Activated gamma-delta T cell treated with Interleukin-2 at 50 U/mL for 16 hours (primary cell): ENCODE measurements at regions not wholly inside any gene's neighbourhood (a gene's known extent, or its start where the extent isn't known, plus 50 kb on each side); places are given as distances from the start of the nearest gene placed in this dataset.

Experiments used
- DNase-seq: peaks from one replicate; pipeline ENCODE4 v3.0.0-alpha.2; 2020

DNA sequence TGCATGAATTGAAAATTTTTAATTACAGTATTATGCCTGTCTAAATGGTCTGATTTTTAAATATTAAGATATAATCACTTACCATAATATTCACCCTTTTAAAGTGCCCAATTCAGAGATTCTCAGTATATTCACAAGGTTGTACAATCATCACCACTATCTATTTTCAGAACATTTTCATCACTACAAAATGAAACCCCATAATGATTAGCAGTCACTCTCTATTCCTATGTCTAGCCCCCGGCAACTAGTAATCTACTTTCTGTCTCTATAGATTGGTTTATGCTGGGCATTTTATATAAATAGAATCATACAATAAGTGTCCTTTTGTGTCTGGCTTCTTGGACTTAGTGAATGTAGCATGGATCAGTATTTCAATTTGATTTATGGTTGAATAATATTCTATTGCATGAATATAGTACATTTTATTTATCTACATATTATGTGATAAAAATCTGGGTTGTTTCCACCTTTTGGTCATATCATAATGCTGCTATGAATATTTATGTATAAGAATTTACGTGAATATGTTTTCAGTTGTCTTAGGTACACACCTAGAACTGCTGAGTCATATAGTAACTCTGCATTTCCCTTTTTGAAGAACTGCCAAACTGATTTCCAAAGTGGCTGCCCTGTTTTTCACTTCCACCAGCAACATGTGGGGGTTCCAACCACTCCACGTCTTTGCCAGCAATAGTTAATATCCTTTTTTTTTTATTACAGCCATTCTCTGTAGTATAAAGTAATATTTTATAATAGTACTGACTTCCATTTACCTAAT, 485.7 kb upstream of the ZNF385D start:
- no peak for DNase-seq

DNA sequence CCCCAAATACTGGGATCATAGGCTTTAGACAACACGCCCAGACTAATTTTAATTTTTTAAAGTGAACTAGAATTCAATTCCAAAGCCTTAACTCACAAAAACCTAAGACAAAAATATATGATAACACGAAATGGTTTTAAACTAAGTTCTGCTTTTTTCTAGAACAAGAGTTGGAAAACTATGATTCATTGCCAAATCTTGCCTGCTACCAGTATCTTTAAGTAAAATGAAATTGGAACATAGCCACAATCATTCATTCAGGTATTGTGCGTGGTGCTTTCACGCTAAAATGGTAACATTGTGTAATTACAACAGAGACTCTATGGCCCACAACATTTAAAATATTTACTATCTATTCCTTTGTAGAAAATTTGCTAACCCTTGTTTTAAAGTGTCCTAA, 488.0 kb upstream of the ZNF385D start:
- DNase-seq = no peak

GRCh38 chr3:22241110-22241509, 490.1 kb upstream of the ZNF385D start:
- DNase-seq = no peak

DNA sequence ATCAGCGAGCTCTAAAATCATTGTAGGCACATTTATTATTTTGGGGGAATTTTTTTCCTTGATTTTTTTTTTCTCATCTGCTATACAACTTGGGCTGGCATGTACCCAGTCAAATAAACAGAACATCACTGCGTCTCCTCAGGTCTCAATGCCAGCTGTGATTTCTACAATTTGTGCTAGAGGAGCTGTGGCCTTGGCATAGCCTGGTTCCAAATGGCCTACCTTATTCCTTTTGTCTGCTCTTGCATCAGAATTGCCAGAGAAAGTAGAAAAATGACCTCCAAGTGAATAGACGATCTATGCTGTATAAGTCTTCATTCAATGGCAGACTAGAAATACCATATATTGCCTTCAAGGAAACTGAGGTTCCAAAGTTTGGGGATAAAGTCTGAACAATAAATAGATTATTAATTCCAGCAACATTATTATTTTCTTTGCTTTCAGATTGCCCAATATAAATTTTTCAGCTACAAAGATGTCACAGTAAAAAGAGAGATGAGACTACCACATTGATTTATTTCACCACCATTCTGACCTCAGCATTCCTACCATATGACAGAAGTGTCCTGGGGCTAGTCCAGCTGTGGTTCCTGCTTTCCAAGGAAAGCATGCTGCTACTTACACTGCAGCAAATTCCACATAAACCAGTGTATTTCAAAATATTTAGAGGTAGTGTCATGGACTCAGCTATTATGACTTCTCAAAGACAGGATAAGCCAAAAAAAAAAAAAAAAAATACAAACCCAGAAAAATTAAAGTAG, 493.9 kb upstream of the ZNF385D start:
- DNase-seq = no peak

DNA sequence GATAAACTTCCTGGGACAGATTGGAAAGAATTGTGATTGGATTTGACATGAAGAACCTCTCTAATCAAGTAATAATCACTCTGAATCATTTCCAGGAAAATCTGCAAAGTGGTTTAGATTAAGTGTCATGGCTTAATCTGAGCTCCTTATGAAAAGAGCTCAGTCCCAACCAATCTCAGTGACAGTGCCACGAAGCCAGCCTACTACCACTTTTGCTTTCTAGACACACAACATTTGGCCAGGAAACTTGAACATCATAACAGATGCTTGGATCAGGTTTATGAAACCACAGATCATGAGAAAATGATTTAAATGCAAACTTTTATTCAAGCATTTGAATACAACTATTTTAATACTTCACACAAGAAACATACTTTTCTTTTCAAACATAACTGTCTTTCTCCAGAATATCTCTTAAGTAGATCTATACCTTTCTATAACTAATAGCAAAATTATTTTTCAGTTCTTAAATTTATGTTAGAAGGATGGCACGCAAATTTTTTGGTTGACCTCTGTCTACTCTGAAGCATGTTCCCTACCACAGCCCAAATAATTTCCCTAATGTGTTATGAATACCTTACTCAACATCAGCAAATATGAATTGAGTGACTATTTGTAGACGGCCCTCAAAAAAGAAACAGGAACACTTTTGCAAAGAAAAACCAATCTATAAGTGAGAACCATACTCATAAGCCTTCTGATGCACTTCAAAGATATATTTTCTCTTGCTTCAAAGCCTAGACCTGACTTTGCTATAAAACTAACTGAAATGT, 495.0 kb upstream of the ZNF385D start:
- DNase-seq = no peak

DNA sequence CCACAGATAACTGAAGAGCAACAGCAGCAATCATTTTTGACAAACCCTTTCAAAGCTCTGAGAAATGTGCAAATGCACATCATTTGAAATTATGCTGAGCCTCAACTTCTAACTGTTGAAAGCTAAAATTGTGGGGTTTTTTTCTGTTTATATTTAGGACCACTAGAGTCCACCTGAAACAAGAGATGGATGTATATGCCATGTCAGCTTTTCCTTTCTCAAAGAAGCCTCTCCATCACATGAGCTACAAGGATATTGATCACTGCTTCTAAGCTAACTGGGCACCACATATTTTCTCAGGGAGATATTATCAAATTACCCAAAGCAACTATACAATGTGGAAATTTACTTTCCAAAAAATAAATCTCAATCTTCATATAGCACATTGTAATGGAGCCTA, 498.6 kb upstream of the ZNF385D start:
- no peak for DNase-seq

DNA sequence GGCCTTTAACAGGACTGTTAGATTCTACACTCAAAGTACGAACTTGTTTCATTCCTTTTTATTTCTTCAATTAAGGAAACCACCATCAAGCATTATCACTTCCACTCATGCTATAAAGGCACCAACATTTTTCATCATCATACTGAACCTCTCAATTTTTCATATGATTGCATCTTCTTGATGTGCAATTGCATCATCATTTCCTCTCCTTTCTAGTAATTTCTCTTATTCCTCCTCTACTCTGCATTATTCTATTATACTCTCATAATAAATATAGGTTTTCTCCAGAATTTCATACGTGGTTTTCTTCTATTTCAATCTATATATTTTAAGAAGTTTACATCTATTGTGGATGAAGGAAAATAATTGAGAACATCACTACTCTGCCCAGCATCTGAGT, 506.2 kb upstream of the ZNF385D start:
- no peak for DNase-seq

DNA sequence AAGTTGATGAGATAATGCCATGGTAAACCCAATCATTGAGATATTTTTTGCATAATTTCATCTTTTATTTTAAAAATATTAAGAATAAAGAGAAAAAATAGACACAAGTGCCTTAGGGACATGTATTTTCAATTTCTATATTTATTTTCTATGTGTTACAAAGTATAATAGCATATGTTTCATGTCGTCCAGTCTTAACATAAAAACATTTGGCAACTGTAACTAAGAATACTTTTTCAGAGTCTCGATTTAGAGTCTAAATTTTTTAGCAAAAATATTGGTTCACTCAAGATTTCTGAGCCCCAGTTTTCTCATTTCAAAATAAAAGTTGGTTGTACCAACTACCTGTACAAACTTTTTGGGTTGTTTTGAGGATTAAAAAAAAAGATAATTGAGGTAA, 511.4 kb upstream of the ZNF385D start:
- DNase-seq = no peak

GRCh38 chr3:22263042-22263441, 512.0 kb upstream of the ZNF385D start:
- no peak for DNase-seq

- DNase-seq = no peak
Observed at GRCh38 chr3:22265403-22265802, 514.4 kb upstream of the ZNF385D start.

GRCh38 chr3:22269831-22270230, 518.8 kb upstream of the ZNF385D start:
- DNase-seq = no peak

GRCh38 chr3:22276351-22276750, 525.3 kb upstream of the ZNF385D start:
- no peak for DNase-seq

- DNase-seq = no peak
Observed at GRCh38 chr3:22284559-22284958, 533.5 kb upstream of the ZNF385D start.

DNA sequence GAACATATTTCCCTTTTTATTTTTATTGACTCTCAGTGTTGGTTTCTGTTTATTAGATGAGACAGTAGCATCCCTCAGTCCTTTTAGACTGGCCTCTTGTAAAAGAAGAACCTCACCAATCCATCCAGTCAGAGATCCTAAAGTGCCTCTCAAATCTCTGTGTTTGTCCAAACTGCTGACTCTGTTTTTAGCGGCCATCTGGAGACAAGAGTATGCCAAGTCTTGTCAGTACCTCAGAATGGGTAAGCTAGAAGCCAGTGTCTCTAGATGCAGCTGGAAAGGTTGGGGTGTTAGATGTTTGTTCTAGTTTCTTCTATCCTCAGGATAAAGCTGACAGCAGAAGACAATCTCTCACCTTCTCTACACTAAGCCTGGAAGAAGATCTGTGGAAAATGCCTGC, 537.7 kb upstream of the ZNF385D start:
- DNase-seq = no peak

GRCh38 chr3:22292681-22293080, 541.7 kb upstream of the ZNF385D start:
- no peak for DNase-seq

DNA sequence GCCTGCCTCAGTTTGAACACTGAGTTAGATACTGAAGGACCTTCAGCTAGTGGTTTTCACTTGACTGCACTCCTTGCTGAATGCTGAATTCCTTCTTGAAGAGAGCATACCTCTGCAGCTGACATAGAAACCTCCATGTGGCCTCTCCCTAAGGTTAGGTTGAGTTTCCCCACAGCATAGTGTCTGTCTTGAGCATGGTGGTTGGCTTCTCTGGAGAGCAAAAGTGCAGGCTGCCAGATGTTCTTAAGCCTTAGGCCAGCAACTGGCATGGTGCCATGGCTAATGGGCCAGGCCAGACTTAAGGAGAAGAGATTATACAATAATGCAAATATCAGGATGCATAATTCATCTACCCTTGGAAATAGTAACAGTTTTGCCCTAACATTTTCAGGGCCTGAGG, 545.6 kb upstream of the ZNF385D start:
- no peak for DNase-seq

DNA sequence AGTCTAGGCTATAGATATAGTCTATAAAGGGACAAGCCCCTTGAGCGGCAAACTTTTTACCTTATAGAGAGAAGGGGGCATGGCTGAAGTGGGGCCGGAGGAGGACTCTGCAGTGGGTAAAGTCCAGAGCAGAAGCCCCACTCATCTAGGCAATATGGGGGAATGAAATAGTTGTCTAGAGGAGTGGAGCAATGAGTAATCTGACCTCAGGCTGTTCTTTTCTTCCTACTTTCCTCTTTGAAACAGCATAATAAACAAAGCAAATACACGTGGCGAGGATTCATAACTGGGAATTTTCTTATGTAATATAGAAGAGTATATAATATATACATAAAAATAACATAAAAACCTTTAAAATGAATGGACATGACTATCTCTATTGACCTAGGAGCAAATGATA, 546.4 kb upstream of the ZNF385D start:
- DNase-seq = no peak

DNA sequence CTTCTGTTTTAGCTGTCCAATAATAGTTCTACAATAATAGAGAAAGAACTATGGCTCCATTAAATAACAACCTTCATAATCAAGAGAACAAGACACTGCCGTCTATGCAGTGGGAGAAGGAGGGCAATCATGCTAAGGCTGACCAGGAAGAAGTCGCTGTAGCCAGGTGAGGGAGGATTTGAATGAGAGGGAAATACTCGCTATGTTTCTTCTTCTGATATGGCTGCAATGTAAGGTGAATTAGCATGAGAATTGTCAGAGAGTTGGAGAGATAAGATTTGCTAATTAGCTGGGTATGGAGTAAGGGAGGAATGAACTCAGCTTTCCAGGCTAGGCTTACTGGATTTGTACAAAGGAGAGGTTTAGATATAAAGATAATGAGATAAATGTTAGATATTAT, 555.4 kb upstream of the ZNF385D start:
- no peak for DNase-seq

- no peak for DNase-seq
Observed at GRCh38 chr3:22308871-22309270, 557.9 kb upstream of the ZNF385D start.

DNA sequence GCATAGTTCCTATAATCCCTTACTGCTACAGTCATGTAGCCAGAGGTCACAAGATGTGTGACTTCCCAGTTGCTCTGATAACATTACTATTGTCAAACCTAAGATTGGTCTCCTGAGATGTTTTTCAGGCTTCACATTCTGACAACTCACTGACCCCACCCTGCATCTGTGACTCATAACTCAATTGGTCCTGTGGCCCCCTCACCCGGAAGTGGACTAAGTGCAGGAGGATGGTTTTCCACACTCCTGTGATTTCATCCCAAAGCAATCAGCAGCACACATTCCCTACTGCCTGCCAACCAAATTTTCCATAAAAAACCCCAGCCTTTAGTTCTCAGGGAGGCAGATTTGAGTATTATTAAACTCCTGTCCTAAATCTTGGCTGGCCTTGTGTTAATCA, 564.9 kb upstream of the ZNF385D start:
- DNase-seq = no peak

DNA sequence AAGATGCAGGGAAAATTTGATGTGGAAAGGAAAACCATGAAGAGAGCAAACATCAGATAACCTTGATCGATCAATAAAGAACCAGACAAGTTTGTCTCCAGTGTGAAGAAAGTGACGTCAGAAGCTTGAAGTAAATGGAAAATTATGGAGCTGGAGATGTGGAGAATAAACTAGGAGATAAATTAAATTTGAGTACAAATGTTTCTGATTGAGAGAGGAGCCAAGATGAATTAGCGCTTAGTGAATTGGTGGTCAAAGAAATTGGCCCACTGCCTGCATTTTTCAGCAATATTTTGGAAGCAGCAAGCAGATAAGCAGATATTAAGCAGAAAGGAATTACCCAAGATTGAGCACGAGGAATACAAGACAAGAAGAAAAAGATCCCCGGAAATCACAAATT, 567.3 kb upstream of the ZNF385D start:
- DNase-seq = no peak

DNA sequence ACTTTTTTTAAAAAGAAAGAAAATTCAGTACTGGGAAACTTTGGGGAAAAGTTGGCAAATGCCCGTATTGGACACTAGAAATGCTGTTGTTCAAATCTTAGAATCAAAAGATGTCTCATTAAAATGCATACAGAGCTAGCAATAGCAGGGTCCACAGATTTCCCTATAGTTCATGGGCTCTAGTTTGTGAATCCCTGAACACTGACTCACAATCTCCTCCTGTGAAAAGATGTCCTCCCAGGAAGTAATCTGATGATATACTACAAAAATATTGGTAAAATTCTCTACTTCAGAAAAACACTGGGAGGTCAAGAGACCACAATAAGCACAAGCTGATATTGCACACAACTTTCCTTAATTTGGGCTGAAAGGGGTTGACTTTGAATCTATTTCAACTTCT, 568.4 kb upstream of the ZNF385D start:
- no peak for DNase-seq

GRCh38 chr3:22322861-22323260, 571.9 kb upstream of the ZNF385D start:
- no peak for DNase-seq

DNA sequence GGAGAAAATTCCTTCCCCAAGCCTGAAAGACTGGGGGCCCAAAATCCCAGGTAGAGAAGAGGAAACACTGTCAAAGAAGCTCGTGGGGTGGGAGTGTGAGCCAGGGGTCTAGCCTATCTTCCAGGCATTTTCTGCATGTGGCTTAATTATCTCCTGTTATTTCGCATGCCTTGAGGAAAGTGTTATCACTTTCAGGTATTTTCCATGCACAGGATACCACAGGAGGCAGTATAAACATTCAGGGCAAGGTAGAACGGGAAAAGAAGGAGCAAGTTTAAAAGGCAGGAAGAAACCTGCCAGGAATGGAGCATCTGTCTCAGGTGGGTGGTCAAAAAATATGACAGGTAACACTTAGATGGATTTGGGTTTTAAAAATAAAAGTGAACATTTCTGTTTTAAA, 575.3 kb upstream of the ZNF385D start:
- DNase-seq = no peak
